HG03442 (cell line): ENCODE measurements at regions not wholly inside any gene's neighbourhood (a gene's known extent, or its start where the extent isn't known, plus 50 kb on each side); places are given as distances from the start of the nearest gene placed in this dataset.

Source experiments
- ATAC-seq: cut with Tn5 transposase; IDR thresholded peaks from one replicate; pipeline ENCODE4 v1.9.1; 2021; ENCODE audit warnings: mild to moderate bottlenecking, moderate library complexity; ENCODE audit not compliant: unreplicated experiment

- ATAC-seq, result no peak
Measured at GRCh38 chr13:29664591-29664990, 69.1 kb upstream of the SLC7A1 start.

GRCh38 chr13:29654843-29655547, 59.5 kb upstream of the SLC7A1 start:
- ATAC-seq, result no peak

GRCh38 chr13:29654384-29654783, 58.9 kb upstream of the SLC7A1 start:
- ATAC-seq, result no peak

DNA sequence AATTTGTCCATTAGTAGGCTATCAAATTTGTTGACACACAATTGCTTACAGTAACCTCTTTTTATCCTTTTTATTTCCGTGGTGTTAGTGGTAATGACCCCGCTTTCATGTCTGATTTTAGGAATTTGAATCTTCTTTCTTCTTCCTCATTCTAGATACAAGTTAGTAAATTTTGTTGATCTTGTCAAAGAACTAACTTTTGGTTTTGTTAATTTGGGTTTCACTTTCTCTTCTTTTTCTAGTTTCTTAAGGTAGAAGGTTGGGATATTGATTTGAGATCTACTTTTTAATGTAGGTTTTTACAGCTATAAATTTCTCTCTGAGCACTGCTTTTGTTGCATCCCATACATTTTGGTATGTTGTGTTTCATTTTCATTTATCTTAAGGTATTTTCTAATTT, 53.3 kb upstream of the SLC7A1 start:
- no peak for ATAC-seq
